ENCODE measurements at regions not wholly inside any gene's neighbourhood (a gene's known extent, or its start where the extent isn't known, plus 50 kb on each side); places are given as distances from the start of the nearest gene placed in this dataset.
A peak's percentile ranks its signal among the peaks of the same experiment; 100 is the strongest.

GRCh38 chr20:58054780-58055373 is 173.6 kb downstream of the ANKRD60 start:
- TF ChIP-seq CTCF (IDR thresholded peaks at IDR 0.05; ENCODE audit: low read depth, low read length, missing control alignments) = no peak
- no peak overlapping the region for H3K4me3 ChIP-seq (replicated peaks; ENCODE audit: low read depth, low read length)
- no peak for DNase-seq (ENCODE audit: extremely low read depth, low read depth)

DNA sequence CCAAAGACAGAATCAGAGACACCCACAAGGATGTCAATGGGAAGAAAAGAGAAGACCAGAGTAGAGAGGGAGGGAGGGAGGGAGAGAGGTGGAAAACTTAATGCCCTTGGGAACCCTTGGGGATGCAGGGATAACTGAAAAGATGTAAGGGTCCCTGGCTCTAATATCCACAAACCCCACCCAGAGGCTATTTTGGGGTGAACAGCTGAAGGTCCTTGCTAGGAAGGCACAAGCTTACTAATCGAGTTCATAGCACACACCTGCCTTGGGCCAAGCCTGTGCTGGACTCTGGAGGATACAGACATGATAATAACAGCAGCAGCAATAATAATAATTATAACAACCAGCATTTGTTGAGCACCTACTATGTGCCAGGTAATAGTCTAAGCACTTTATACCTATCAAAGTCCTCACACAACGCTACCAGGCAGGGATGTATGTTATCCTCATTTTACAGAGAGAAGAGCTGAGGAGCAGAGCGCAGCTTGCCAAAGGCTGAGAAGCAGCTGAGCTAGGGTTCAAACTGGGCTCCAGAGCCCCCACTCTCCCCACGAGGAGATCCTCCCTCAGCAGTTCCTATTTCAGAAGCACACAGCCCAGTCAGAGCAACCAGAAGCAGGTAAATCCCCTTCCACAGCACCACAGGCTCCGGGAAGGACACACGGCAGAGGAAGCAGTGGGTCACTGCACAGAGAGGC is 174.2 kb downstream of the ANKRD60 start:
- TF ChIP-seq CTCF (IDR thresholded peaks at IDR 0.05; ENCODE audit: low read depth, low read length, missing control alignments) = no peak
- DNase-seq (ENCODE audit: extremely low read depth, low read depth) = no peak
- no peak overlapping the region for H3K4me3 ChIP-seq (replicated peaks; ENCODE audit: low read depth, low read length)

DNA sequence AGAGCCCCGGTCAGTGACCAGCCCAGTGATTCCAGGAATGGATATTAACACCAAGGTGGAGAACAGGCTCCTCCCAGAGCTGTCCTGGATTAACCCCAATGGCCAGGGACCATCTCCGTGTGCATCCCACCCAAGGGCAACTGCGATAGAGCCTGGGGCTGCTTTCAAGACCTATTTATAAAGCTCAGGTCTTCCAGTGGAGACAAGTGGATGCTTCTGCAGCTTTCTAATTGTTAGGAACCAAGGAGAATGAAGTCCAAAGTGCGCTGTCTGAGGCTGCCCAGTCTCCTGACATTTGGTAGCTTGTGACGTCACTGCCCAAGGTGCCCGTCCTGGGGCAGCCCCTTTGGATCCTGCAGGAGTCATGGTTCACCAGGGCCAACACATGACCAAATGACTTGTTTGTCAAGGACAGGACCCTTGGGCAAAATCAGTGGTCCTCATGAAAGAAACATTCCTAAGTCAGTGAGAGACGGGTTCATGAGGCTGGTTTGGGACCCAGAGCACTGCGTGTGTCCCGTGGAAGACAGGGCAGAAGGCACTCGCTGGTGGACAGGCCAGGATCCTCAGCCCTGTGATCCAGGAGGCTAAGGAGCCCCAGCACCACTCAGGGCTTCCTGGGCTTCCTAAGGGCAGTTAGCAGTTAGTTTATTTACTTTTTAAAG is 174.9 kb downstream of the ANKRD60 start:
- TF ChIP-seq CTCF (IDR thresholded peaks at IDR 0.05; ENCODE audit: low read depth, low read length, missing control alignments) = no peak
- no peak overlapping the region for H3K4me3 ChIP-seq (replicated peaks; ENCODE audit: low read depth, low read length)
- DNase-seq (ENCODE audit: extremely low read depth, low read depth) = no peak

GRCh38 chr20:58051367-58051766 is 177.1 kb downstream of the ANKRD60 start:
- no peak overlapping the region for H3K4me3 ChIP-seq (replicated peaks; ENCODE audit: low read depth, low read length)
- no peak for DNase-seq (ENCODE audit: extremely low read depth, low read depth)
- TF ChIP-seq CTCF (IDR thresholded peaks at IDR 0.05; ENCODE audit: low read depth, low read length, missing control alignments) = no peak

DNA sequence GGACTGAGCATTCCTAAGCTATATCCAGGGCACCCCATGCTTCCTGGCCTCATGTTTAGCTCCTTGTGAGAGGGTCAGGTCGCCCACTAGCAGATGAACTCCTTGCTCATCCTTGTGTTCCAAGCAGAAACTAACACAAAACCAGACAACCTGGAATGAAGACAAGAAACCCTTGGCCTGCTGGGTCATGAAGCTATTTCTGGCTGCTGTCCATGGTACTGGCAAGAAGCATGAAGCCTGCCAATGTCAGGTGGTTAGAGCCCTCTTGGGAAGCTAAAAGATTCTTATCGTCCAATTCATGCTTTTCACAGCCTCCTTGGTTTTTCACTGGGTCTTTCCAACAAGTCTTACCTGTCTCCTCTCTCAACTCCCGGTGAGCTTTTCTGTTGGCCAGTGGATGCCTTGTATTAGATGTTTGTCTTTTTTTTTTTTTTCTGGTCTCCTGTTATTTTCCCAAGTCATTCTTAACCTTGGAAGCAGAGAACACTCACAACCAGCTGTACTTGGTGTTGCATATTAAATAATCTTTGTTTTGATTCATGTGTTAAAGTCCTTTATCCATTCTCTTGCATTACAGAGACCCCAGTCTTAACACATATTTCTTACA is 180.3 kb downstream of the ANKRD60 start:
- no peak overlapping the region for H3K4me3 ChIP-seq (replicated peaks; ENCODE audit: low read depth, low read length)
- no peak for TF ChIP-seq CTCF (IDR thresholded peaks at IDR 0.05; ENCODE audit: low read depth, low read length, missing control alignments)
- DNase-seq (ENCODE audit: extremely low read depth, low read depth) = peak; percentile 62

DNA sequence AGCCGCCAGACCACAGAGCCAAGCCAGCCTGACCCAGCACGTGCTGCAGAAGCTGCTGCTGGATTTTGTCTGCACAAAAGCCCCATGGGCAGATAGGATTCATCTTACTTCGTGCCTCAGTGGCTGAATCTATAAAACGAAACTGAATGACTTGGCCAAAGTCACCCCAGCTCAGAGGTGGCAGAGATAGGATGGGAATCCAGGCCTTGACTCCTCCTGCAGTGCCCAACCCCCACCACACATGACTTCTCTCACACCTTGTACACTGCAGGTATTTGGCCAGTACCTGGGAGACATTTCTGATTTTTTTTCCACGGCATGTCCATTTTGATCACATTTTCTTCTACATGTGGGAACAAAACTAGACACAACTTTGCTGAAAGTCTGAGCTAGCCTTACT is 182.1 kb downstream of the ANKRD60 start:
- DNase-seq (ENCODE audit: extremely low read depth, low read depth) = no peak
- H3K4me3 ChIP-seq (replicated peaks; ENCODE audit: low read depth, low read length) = no peak overlapping the region
- TF ChIP-seq CTCF (IDR thresholded peaks at IDR 0.05; ENCODE audit: low read depth, low read length, missing control alignments) = no peak

Measured in HFF-Myc (cell line).